ENCODE measurements at regions not wholly inside any gene's neighbourhood (a gene's known extent, or its start where the extent isn't known, plus 50 kb on each side); places are given as distances from the start of the nearest gene placed in this dataset.

DNA sequence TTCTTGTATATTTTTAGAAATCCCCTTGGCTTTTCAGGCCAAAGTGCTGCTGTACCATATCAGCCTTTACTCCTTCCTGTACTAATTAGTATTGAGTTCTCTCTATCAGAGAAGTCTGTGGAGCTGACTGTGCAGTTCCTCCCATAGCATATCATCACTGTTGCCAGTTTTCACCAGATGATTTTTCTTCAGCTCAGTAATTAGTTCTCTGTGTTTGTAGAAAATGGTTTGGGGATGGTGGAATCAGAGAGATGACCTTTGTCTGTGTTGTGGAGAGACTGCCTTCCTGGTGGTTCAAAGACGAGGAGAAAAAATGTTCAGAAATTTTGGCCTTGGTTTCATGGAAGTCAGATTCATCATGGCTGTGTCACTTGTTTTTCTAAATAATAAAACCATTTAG lies 227.5 kb upstream of the ACTBL2 start:
- TF ChIP-seq CTCF (conservative IDR thresholded peaks at IDR 0.05 in 1 of 2, IDR thresholded peaks at IDR 0.05 in 1 of 2; ENCODE audit: extremely low read depth in 1 of 2, insufficient read depth in 1 of 2, low read depth in 1 of 2, low read length in 2 of 2) (no peak), EZH2 (IDR thresholded peaks at IDR 0.05; ENCODE audit: borderline replicate concordance, low read length) (no peak)
